OCI-M1 (cell line): ENCODE measurements at regions not wholly inside any gene's neighbourhood (a gene's known extent, or its start where the extent isn't known, plus 50 kb on each side); places are given as distances from the start of the nearest gene placed in this dataset.

Source experiments
- DNase-seq: peaks from one replicate; lab custom pipeline; 2025; lab: John Stamatoyannopoulos, UW

DNA sequence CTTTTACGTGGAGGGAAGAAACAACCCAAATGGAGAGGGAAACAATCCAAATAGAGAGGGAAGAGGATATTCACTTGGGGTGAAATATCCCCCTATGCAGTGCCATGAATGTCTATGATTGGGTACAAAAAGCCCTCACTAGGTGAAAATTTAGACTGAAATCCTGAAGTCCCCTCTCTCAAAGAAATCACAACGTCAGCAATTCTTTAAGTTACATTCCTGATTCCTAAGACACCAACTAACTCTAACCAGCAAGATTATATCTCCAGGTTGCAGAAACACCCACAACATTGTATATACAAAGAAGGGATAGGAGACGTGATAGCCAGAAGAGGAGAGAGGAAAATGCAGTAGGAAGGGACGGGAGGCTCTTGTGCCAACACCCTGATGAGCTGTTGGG, 374.3 kb downstream of the DCAF12L2 start:
- no peak for DNase-seq

DNA sequence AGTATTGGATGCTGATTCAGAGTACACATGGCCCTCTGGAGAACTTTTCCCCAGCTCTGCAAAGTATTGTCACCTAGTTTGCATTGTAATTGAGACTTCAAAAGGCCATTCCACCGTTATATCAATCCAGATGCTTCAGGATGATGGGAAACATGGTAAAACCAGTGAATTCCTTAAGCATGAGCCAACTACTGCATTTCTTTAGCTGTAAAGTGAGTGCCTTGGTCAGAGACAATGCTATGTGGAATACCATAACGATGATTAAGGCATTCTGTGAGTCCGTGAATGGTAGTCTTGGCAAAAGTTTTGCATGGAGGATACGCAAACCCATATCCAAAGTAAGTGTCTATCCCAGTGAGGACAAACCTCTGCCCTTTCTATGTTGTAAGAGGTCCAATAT, 355.2 kb downstream of the DCAF12L2 start:
- DNase-seq, result no peak

DNA sequence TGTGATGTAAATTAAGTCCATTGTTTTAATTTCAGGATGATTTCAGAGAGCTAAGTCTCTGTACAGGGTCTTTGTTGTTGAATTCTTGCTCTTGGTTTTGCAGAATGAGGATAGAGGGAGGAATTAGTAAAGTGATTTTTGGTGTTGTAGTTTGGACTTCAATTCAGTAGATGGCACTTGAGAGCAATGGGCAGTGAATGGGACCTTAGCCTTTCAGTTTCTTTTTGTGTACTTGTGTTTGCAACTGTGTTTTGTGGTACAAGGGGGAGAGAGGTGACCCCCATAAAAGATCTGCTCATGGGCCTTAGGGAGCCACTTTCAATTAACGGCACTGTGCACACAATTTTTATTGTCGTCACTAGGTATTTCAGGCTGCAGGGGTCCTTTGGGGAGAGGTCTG, 340.0 kb downstream of the DCAF12L2 start:
- DNase-seq, result peak; percentile 56

DNA sequence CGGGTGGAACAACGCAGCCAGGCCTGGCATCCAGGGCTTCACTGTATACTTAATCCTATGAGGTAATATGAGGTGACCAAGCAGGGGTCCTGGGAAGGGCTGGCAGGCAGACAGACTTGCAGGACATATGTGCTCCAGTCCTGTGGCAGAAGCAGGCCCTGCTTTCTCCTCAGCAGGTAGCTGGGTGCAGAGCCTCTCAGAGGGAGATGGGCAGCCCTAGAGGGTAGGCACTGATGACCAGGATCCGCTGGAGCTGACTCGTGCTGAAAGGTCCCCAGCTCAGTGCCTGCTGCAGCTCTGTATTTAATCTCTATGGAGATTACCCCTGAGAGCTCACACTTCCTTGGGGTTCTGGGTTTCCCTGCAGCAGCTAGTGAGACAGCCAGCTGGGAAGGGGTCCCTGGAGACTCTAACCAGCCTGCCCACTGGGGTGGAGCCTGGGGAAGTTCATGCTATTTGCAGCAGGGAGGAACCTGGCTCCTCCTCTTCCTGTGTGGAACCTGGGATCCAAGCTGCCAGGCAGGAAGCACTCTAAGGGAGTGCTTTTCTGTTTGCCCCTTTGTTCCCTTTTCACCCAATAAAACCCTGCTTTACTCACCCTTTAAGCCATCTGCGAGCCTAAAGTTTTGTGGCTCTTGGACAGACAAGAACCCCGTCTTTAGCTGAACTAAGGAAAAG, 339.2 kb downstream of the DCAF12L2 start:
- no peak for DNase-seq

DNA sequence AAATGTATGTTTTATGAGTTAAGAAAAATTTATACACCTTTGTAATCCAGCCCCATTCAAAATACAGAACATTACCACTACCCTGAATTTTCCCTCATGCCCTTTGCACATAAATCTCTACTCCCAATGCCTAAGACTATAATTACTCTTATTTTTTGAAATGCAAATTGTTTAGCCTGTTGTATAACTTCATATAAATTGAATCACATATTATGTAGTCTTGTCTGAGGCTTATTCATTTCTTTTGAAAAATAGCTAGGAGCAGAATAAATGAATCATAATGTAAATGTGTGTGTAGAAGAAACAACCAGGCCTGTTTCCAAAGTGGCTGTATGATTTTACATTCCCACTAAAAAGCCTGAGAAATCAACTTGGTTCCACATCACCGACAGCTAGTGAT, 319.8 kb downstream of the DCAF12L2 start:
- DNase-seq, result no peak

DNA sequence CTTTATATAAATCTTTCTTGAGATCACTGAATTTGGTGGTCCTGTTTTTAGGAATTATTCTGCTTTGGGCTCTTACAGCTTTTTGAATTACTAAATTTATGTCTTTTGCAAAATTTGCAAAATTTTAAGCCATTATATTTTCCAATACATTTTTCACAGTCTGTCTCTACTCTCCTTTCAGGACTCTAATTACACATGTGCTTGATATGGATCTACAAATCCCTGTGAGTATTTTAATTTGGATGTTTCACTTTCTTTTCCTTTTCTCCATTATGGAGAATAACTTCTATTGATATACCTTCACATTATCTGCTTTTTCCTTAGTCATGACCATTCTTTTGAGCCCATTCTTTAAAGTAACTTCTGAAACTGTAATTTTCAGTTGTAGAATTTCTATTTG, 315.4 kb downstream of the DCAF12L2 start:
- DNase-seq, result peak; percentile 75

DNA sequence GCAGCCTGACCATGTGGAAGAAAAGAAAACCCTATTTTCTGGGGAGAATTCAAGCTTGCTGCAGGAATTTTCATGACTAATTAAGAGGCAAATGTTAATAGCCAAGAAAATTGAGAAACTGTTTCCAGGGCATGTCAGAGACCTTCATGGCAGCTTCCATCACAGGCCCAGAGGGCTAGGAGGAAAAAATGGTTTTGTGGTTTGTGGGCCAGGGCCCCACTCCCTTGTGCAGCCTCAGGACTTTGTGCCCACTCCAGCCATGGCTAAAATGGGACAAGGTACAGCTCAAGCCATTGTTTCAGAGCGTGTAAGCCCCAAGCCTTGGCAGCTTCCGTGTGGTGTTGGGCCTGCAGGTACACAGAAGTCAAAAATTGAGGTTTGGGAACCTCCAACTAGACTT, 282.9 kb downstream of the DCAF12L2 start:
- DNase-seq, result no peak

DNA sequence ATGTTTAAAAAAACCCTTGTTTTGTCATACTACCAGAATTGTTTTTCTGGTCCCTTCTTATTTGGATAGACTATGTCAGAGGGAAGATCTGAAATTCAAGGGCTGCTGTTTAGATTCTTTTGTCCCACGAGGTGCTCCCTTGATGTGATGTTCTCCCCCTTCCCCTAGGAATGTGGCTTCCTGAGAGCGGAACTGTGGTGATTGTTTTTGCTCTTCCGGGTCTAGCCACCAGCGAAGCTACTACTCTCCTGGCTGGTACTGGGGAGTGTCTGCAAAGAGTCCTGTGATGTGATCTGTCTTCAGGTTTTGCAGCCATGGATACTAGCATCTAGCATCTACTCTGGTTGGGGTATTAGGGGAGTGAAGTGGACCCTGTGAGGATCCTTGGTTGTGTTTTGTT, 271.1 kb downstream of the DCAF12L2 start:
- no peak for DNase-seq

DNA sequence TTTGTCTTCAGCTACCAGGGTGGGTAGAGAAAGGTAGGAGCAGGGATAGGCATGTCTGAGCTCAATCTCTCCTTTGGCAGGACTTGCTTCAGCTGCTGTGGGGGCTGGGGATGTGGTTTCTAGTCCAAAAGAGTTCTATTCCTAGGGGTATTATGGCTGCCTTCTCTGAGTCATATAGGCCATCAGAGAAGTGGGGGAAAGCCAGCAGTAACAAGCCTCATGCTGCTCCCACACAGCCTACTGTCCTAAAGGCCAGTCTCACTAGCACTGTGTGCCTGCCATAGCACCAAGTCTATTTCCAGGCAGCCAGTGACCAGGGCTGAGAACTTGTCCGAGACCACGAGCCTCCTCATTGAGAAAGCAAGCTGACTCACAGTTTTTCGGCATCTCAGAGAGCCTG, 270.6 kb downstream of the DCAF12L2 start:
- no peak for DNase-seq

DNA sequence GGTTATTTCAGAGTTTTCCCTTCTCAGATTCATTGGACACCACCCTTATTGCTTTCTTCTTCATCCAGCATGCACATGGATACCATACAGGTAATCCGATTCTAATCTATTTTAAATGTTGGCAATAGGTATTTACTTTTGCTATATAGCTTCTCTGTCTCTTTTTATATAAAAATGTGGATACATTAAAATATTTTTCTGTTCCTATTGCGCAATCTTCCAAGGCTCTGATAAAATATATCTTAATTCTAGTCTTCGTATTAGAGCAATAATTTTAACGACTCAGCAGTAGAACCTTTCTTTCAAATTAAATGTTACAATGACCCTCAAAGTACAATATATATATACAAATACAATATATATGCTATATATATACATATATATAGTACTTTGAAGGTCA, 239.8 kb downstream of the DCAF12L2 start:
- DNase-seq, result no peak

DNA sequence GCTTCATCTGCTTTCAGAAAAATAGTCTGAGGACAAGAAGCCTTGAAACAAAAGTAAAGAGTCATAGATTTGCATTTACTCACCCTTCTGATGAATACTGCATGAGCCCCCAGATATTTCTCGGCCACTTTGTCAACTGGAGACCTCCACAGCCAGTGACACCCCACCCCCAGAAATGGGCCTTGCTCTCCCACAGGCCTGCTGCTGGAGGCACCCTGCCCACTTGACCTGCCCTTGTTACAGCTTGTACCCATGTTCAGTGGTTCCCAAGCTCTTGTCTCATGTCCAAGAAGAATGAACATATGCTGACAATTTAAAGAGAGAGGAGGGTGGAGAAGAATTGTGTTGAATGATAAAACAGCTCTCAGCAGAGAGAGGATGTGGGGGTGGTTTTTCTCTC, 225.1 kb downstream of the DCAF12L2 start:
- peak; percentile 0 for DNase-seq

DNA sequence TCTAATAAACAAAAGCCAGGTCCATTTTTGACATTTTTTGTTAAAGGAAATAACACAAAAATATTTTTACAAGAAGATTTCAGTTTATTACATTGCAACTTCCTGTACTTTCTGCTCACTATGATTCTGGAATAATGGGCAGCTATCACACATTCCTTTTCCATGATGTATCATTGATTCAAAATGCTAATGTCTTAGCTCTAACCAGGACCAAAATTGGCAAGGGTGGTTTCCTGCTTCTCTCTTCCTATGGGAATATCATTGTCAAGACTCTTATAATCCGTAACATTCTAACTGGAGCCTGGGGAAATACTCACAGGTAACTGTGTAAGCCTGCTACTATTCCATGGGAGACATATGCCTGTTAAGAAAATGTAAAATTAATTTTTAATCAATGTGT, 218.6 kb downstream of the DCAF12L2 start:
- DNase-seq, result no peak

DNA sequence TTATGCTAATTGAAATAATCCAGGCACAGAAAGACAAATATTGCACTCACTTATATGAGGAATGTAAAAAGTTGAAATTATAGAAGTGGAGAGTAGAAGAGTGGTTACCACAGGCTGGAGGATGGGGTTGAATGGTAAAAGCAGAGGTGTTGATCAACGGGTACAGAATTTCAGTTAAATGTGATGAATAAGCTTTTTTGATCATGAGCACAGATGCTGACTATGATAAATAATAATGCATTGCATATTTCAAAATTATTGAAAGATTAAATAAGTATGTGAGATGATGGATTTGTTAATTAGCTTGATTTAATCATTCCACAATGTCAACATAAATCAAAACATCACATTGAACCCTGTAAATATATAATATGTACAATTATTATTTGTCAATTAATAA, 213.1 kb downstream of the DCAF12L2 start:
- no peak for DNase-seq

DNA sequence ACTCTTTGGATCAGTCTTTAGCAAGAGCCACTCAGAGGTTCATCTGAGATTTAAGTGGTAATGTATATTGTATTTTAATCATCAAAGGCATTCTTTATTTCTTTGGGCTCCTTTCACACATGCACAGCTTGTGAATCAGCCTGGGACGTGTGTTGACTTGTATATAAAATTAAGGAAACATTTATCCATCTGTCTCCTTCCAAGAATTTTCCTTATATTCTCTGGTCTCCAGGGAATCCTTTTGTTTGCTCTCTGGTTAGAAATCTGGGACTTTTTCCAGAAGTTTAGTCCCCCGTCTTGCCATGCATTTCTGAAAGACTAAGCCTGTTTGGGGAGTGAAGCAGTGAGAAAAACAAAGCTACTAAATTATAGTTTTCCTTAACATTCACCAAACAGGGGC, 212.3 kb downstream of the DCAF12L2 start:
- no peak for DNase-seq

DNA sequence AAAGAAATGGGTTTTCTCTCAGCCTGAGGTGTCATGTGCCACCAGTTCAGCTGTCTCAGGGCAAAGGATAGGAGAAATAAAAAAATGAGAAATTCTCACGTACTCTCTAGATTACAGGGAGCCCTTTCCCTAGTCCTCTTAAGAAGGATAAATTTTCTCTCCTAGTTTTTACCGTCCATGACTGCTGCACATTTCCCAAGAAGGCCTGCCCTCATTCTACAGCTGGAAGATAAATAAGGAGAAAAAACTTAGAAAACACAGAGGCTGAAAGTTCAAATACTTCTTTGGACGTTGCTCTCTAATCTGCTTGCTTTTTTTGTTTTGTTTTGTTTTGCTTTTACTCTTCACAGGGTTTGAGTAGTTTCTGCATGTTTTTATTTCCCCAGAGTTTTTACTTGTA, 211.9 kb downstream of the DCAF12L2 start:
- no peak for DNase-seq

DNA sequence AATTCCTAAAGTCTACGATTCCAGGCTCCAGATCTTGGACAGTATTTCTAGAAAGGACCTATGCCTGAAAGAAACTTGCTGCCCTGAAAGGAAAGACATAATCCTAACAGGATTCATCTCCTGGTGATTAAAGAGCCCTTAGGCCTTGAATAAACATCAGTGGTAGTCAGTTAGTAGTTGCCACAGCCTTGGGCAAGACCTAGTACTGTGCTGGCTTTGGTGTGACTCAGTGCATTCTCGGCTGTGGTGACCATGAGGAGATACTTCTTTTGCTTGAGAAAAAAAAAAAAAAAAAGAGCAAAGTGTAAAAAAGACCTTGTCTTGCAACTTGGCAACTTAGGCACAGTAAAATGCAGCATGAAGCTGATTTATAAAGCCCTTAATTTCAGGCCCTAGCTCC, 188.2 kb downstream of the DCAF12L2 start:
- no peak for DNase-seq

DNA sequence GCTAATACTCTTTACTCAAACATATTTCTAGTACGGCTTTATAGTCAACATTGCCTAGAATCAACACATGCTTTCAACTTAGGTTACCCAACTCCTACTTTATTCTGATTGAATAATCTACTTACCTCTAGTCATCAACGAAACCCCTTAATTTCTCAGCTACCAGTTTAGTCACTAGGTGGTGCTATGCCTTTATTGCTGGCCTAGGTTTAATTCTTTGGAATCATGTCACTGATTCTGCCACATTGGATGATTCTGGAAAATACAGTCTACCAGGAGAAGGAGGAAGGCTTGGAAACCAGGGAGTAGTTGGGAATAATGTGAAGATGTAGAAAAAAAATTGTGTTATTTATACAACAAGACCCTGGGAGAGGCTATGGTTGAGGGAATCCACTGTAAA, 167.7 kb downstream of the DCAF12L2 start:
- peak; percentile 43 for DNase-seq

DNA sequence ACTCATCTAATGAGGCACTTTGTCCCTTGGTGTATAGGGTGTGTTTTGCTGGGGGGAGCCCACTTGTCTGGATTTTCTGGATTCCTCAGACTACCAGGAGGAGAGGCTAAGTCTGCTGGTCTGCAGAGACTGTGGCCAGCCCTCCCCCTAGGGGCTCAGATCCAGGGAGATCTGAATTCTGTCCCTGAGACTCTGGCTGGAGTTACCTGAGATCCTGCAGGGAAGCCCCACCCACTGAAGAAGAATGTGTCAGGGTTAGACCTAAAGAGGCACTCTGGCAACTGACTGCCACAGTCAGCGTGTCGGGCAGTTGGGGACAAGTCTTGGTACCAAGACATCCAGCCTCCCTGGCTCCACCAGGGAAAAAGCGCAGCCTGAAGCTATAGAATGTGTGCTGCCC, 138.9 kb downstream of the DCAF12L2 start:
- DNase-seq, result no peak

DNA sequence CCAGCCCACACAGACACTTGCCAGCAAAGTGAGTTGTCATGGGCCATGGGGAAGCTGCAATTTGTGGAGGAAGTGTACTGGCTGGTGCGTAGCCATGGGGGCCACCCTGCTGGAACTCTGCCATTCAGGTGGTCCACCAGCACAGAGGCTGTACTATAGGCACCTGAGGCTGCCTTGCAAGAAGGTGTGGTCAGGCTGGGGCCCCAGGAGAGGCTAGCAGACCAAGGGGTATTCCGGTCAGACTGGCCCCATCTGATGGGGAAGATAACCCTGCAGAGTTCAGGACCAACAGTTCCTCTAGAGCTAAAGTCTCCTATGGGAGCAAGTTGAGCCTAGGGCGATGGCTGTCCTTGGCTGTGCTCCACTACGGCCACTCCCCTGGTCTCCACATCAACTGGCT, 136.1 kb downstream of the DCAF12L2 start:
- no peak for DNase-seq

DNA sequence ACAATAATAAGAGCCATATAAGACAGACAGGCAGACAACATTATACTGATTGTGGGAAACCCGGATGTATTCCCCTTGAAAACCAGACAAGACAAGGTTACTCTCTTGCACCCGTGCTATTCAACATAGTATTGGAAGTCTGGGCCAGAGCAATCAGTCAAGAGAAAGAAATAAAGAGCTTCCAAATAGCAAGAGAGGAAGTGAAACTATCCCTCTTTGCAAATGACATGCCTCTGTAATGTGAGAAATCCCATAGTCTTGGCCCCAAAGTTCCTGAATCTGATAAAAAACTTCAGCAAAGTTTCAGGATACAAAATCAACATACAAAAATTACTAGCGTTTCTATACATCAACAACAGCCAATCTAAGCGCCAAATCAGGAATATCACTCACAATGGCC, 102.1 kb downstream of the DCAF12L2 start:
- peak; percentile 16 for DNase-seq

DNA sequence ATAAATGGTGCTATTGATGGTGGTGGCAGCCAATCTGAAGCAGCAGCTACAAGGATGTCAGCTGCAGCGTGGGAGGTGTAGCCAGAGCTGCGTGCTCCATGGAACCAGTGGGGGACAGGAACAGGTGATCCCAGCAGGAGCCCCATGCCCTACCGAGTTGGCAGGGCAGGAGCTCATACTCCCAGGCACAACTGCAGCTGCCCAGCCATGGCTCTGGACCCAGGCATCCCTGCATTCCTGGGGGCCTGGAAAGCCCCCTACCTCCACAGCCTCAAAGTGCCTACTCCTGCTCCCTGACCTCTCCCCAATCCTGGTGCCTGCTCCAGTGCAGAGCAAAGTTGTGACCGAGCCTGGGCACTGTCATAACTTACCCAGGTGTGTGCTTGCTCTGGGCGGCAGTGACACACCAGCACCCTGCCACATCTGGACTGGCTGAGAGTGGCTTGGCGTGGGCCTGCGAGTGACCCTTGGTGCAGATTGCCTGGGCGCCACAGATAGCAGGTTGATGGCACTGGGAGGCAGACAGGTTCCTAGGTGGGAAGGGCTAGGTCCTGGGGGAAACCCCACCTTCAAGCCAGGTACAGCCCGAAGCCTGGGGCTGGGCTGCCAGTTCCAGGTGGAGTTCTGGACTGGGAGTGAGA, 101.1 kb downstream of the DCAF12L2 start:
- peak; percentile 7 for DNase-seq

DNA sequence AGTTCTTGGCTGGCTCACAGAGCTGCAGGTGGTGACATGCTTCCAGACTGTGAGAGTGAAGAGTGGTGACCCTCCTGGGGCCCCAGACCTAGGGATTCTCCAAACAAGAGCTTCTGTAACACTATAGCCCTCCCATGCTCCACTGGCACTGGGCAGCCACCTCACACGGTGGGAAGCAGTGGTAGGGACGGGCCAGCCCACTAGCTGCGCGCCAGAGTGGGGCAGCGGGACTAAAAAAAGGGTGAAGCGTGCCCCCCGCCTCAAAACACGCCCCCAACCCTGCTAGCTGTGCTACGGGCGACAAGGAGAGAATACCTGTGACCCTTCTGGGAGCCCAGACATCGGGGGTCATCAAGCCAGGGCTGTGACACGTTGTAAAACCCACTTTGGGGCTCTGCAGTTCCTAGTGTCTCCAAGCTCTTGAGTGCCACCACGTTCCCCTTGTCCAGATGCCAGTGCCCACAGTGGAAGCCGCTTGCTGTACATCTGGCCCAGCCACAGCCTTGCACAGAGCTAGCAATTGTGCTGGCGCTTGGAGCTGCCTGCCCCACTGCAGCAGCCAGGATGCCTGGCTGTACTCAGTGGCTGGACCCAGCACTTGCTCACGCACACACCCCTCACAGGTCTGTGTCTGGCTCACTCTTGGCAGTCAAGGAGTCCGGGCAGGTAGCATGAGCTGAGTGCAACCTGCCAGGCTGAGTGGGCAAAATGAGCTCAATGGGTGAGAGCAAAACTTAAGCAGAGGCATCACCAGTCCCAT, 100.0 kb downstream of the DCAF12L2 start:
- DNase-seq, result no peak
